Smooth muscle cell (in vitro differentiated cells): ENCODE measurements at regions not wholly inside any gene's neighbourhood (a gene's known extent, or its start where the extent isn't known, plus 50 kb on each side); places are given as distances from the start of the nearest gene placed in this dataset.
A peak's percentile ranks its signal among the peaks of the same experiment; 100 is the strongest.

Experiments used
- DNase-seq: peaks from one replicate; lab custom pipeline; 2025; ENCODE audit not compliant: unreplicated experiment; lab: John Stamatoyannopoulos, UW
- H2AFZ ChIP-seq: fragments of 200-600 bp; sonication (generic); 2 replicates; pipeline ENCODE4 v1.6.0; 2016; ENCODE audit warnings: antibody characterized with exemption, low read depth, mild to moderate bottlenecking
- H3F3A ChIP-seq: fragments of 200-600 bp; sonication (generic); 2 replicates; pipeline ENCODE4 v1.6.0; 2017; ENCODE audit warnings: antibody characterized with exemption, low read depth
- H3K27ac ChIP-seq: fragments of 200-600 bp; sonication (generic); 2 replicates; pipeline ENCODE4 v1.5.1; 2016; ENCODE audit warnings: low read depth, mild to moderate bottlenecking
- H3K27me3 ChIP-seq: fragments of 200-600 bp; sonication (generic); 2 replicates; pipeline ENCODE4 v1.6.1; 2016; ENCODE audit warnings: low read depth, mild to moderate bottlenecking
- H3K36me3 ChIP-seq: fragments of 200-600 bp; sonication (generic); 2 replicates; pipeline ENCODE4 v1.5.1; 2016; ENCODE audit warnings: low read depth
- H3K4me1 ChIP-seq: fragments of 200-600 bp; sonication (generic); 2 replicates; pipeline ENCODE4 v1.5.1; 2016; ENCODE audit warnings: low read depth
- H3K4me2 ChIP-seq: fragments of 200-600 bp; sonication (generic); 2 replicates; pipeline ENCODE4 v1.6.0; 2016; ENCODE audit warnings: mild to moderate bottlenecking
- H3K4me3 ChIP-seq: fragments of 200-600 bp; sonication (generic); 2 replicates; pipeline ENCODE4 v1.5.1; 2016; ENCODE audit warnings: mild to moderate bottlenecking
- H3K79me2 ChIP-seq: fragments of 200-600 bp; sonication (generic); 2 replicates; pipeline ENCODE4 v1.6.0; 2016; ENCODE audit warnings: low read depth, mild to moderate bottlenecking
- H3K9ac ChIP-seq: fragments of 200-600 bp; sonication (generic); 2 replicates; pipeline ENCODE4 v1.6.0; 2016; ENCODE audit warnings: low read depth
- H3K9me3 ChIP-seq: fragments of 200-600 bp; sonication (generic); replicated peaks from 2 replicates; pipeline ENCODE4 v1.5.1; 2016; ENCODE audit warnings: low read depth
- H4K20me1 ChIP-seq: fragments of 200-600 bp; sonication (generic); 2 replicates; pipeline ENCODE4 v1.6.0; 2016; ENCODE audit warnings: low read depth
- WGBS: methylation state at CpG from one replicate; pipeline ENCODE4 v1.1.7; 2016; ENCODE audit warnings: low lambda C conversion rate; 5-methylcytosine and 5-hydroxymethylcytosine counted together
- TF ChIP-seq, protein P1 (sequence below): fragments of 200-600 bp; sonication (generic); IDR thresholded peaks from 2 replicates; pipeline ENCODE4 v1.5.1; 2017; ENCODE audit warnings: borderline replicate concordance, mild to moderate bottlenecking, antibody characterized with exemption; ENCODE audit not compliant: insufficient read depth, poor library complexity, severe bottlenecking

DNA sequence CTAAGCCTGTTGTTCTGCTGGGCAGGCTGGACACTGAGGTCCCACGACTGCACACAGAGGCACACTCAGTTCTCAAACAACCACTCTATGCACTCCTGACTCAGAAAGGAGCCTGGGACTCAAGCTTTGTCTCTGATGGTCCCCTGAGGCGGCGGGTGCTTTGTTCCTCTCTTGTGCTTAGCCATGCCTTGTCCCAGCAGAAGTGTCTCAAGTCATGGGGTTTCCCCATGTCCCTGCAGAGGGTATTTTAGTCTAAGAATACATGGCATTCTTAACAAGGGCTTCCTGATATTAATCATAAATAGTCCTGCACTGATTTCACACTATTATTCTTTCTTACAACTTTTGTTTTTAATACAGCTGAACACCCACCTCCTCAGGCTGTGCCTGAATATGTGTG is 72.5 kb downstream of the CXCL12 start:
- TF ChIP-seq, protein P1, sequence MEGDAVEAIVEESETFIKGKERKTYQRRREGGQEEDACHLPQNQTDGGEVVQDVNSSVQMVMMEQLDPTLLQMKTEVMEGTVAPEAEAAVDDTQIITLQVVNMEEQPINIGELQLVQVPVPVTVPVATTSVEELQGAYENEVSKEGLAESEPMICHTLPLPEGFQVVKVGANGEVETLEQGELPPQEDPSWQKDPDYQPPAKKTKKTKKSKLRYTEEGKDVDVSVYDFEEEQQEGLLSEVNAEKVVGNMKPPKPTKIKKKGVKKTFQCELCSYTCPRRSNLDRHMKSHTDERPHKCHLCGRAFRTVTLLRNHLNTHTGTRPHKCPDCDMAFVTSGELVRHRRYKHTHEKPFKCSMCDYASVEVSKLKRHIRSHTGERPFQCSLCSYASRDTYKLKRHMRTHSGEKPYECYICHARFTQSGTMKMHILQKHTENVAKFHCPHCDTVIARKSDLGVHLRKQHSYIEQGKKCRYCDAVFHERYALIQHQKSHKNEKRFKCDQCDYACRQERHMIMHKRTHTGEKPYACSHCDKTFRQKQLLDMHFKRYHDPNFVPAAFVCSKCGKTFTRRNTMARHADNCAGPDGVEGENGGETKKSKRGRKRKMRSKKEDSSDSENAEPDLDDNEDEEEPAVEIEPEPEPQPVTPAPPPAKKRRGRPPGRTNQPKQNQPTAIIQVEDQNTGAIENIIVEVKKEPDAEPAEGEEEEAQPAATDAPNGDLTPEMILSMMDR = no peak
- no peaks in the 10 kb centered on the region for H3K4me1 ChIP-seq
- H3K36me3 ChIP-seq = no peaks in the 10 kb centered on the region
- WGBS = 78% methylated on average over 3 of the region's 3 CpGs
- H2AFZ ChIP-seq = no peak overlapping the region
- no peak overlapping the region for H3K4me2 ChIP-seq
- no peaks in the 10 kb centered on the region for H4K20me1 ChIP-seq
- no peaks in the 10 kb centered on the region for H3F3A ChIP-seq
- H3K9me3 ChIP-seq = no peaks in the 10 kb centered on the region
- peaks cover 8% of the 10 kb centered on the region for H3K27me3 ChIP-seq
- H3K9ac ChIP-seq = no peak overlapping the region
- no peaks in the 10 kb centered on the region for H3K79me2 ChIP-seq
- H3K4me3 ChIP-seq = no peak overlapping the region
- H3K27ac ChIP-seq = no peak overlapping the region
- DNase-seq = no peak

DNA sequence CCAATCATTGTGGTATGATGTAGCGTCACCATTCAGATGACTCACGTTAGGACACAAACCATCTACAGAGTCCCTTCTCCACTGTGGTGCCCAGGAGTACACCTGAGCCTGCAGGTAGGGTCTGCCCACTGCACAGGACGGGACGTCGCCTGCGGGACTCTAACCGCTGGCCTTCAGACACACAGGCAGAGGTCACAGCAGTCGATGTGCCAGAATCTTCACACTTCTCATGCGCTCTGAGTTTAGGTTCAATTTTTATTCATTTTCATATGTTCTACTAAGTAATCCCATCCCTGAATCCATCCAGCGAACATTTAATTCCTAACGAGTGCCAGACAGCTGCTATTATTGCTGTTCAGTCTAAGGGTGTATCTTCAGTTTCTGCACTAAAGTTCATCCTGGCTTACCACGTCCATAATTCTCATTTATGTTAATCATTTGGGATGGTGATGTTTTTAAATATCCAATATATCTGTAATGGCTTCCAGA is 73.3 kb downstream of the CXCL12 start:
- TF ChIP-seq, protein P1 = no peak
- WGBS = 81% methylated on average over 12 of the region's 12 CpGs
- Histone ChIP-seq H3K27ac (no peak overlapping the region), H3K4me3 (no peak overlapping the region), H4K20me1 (no peaks in the 10 kb centered on the region), H3K9ac (no peak overlapping the region), H3K79me2 (no peaks in the 10 kb centered on the region), H3K4me2 (peak overlapping the region; percentile 84), H3K9me3 (no peaks in the 10 kb centered on the region), H3K27me3 (peaks cover 8% of the 10 kb centered on the region), H2AFZ (no peak overlapping the region), H3K4me1 (no peaks in the 10 kb centered on the region), H3F3A (no peaks in the 10 kb centered on the region), H3K36me3 (no peaks in the 10 kb centered on the region)
- no peak for DNase-seq

DNA sequence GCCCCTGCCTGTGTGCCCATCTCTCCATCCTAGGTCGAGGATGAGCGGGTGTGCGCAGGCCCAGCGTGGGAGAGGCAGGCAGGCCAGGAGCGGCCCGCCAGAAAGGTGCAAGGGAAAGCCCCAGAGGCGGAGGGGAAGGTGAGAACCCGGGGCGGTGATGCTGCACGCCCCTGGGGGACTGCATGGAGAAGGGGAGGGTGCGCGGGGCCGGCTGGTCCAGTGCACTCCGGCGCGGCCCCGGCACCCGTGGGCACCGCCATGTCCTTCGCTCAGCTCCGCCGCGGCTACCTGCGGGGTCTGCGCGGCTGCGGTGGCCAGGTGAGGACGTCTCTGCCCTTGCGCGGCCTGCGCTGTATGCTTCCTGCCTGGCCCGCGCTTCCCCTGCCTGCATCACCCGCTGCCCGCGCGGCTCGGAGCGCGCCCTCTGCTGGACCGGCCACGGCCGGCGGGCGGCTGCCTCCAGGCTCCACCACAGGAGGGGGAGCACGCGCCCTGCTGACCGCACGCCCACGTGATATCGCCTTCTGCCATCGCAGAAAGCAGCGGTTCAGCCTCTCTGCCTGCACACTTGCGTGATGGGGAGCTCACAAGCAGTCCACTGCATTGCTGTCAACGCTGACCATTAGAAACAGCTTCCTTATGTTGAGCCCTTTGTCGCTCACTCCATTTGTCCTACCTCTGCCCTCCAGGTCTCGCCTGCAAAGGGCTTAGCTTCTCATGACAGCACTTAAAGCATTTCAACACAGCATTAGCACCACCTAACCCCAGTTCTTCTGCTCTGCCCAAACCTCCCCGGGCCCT is 73.9 kb downstream of the CXCL12 start:
- H3K9ac ChIP-seq = no peak overlapping the region
- H3K4me1 ChIP-seq = no peaks in the 10 kb centered on the region
- no peak overlapping the region for H3K27ac ChIP-seq
- H3K4me3 ChIP-seq = no peak overlapping the region
- no peaks in the 10 kb centered on the region for H3K79me2 ChIP-seq
- H3K27me3 ChIP-seq = peaks cover 8% of the 10 kb centered on the region
- 20% methylated on average over 28 of the region's 58 CpGs for WGBS
- no peaks in the 10 kb centered on the region for H3K9me3 ChIP-seq
- no peaks in the 10 kb centered on the region for H3F3A ChIP-seq
- peak; percentile 56 for DNase-seq
- TF ChIP-seq, protein P1 = peak; percentile 92
- H3K4me2 ChIP-seq = peak overlapping the region; percentile 84
- H3K36me3 ChIP-seq = no peaks in the 10 kb centered on the region
- peak overlapping the region; percentile 68 for H2AFZ ChIP-seq
- H4K20me1 ChIP-seq = no peaks in the 10 kb centered on the region
